HG03025 (cell line): ENCODE measurements at regions not wholly inside any gene's neighbourhood (a gene's known extent, or its start where the extent isn't known, plus 50 kb on each side); places are given as distances from the start of the nearest gene placed in this dataset.
"Not testable (repeated sequence)": the region's sequence is repeated elsewhere in the genome, so short reads cannot be mapped to it uniquely, and the experiment has no call there.

Experiments used
- ATAC-seq: cut with Tn5 transposase; IDR thresholded peaks from one replicate; pipeline ENCODE4 v1.9.1; 2021; ENCODE audit warnings: mild to moderate bottlenecking, moderate library complexity; ENCODE audit not compliant: unreplicated experiment, low FRiP score

GRCh38 chr14:38600572-38600971, 344.7 kb upstream of the CLEC14A start:
- ATAC-seq, result not testable (repeated sequence)

GRCh38 chr14:38593476-38593875, 337.6 kb upstream of the CLEC14A start:
- ATAC-seq, result no peak

GRCh38 chr14:38592764-38593442, 337.0 kb upstream of the CLEC14A start:
- ATAC-seq, result no peak

- no peak for ATAC-seq
These were observed 334.0 kb upstream of the CLEC14A start for GRCh38 chr14:38589747-38590350.

GRCh38 chr14:38583471-38583870, 327.6 kb upstream of the CLEC14A start:
- no peak for ATAC-seq

GRCh38 chr14:38578278-38578681, 322.4 kb upstream of the CLEC14A start:
- ATAC-seq, result no peak

- ATAC-seq, result no peak
These were observed 311.8 kb upstream of the CLEC14A start for GRCh38 chr14:38567703-38568102.

GRCh38 chr14:38561657-38562056, 305.8 kb upstream of the CLEC14A start:
- no peak for ATAC-seq

GRCh38 chr14:38559711-38560110, 303.8 kb upstream of the CLEC14A start:
- no peak for ATAC-seq

- not testable (repeated sequence) for ATAC-seq
These were observed 301.5 kb upstream of the CLEC14A start for GRCh38 chr14:38557391-38557790.

- no peak for ATAC-seq
These were observed 300.4 kb upstream of the CLEC14A start for GRCh38 chr14:38556252-38556651.

GRCh38 chr14:38554026-38554425, 298.1 kb upstream of the CLEC14A start:
- no peak for ATAC-seq

- no peak for ATAC-seq
These were observed 297.7 kb upstream of the CLEC14A start for GRCh38 chr14:38553586-38553985.

- ATAC-seq, result no peak
These were observed 293.7 kb upstream of the CLEC14A start for GRCh38 chr14:38549564-38549963.

GRCh38 chr14:38547961-38548490, 292.1 kb upstream of the CLEC14A start:
- no peak for ATAC-seq

GRCh38 chr14:38546932-38547551, 291.1 kb upstream of the CLEC14A start:
- ATAC-seq, result no peak

GRCh38 chr14:38544776-38545175, 288.9 kb upstream of the CLEC14A start:
- ATAC-seq, result no peak

GRCh38 chr14:38543851-38544250, 288.0 kb upstream of the CLEC14A start:
- not testable (repeated sequence) for ATAC-seq

GRCh38 chr14:38538053-38538452, 282.2 kb upstream of the CLEC14A start:
- not testable (repeated sequence) for ATAC-seq

- no peak for ATAC-seq
These were observed 280.6 kb upstream of the CLEC14A start for GRCh38 chr14:38536376-38537038.

GRCh38 chr14:38528582-38528981, 272.7 kb upstream of the CLEC14A start:
- ATAC-seq, result no peak
